GM23338 (cell line): ENCODE measurements at regions not wholly inside any gene's neighbourhood (a gene's known extent, or its start where the extent isn't known, plus 50 kb on each side); places are given as distances from the start of the nearest gene placed in this dataset.

Source experiments
- ATAC-seq: fragments of 200-7000 bp; cut with Tn5 transposase; 3 replicates; pipeline ENCODE4 v1.9.1; 2020
- DNase-seq: peaks from one replicate; pipeline ENCODE4 v3.0.0-alpha.2; 2015; ENCODE audit warnings: low spot score
- H2AFZ ChIP-seq: fragments of 200-600 bp; sonication (generic); 2 replicates; pipeline ENCODE4 v1.8.0; 2016; ENCODE audit warnings: antibody characterized with exemption, mild to moderate bottlenecking, moderate library complexity
- H3F3A ChIP-seq: fragments of 200-600 bp; sonication (generic); replicated peaks from 2 replicates; pipeline ENCODE4 v1.8.0; 2017; ENCODE audit warnings: antibody characterized with exemption, mixed run types, low read depth
- H3K27ac ChIP-seq: fragments of 200-600 bp; sonication (generic); 2 replicates; pipeline ENCODE4 v1.6.1; 2016; ENCODE audit warnings: low read depth
- H3K27me3 ChIP-seq: fragments of 200-600 bp; sonication (generic); 2 replicates; pipeline ENCODE4 v1.8.0; 2016; ENCODE audit warnings: mild to moderate bottlenecking, mixed run types, moderate library complexity; ENCODE audit not compliant: insufficient read depth
- H3K36me3 ChIP-seq: fragments of 200-600 bp; sonication (generic); 2 replicates; pipeline ENCODE4 v1.8.0; 2016; ENCODE audit warnings: mild to moderate bottlenecking; ENCODE audit not compliant: insufficient read depth
- H3K4me1 ChIP-seq: fragments of 200-600 bp; sonication (generic); 2 replicates; pipeline ENCODE4 v1.8.0; 2016; ENCODE audit warnings: mild to moderate bottlenecking, moderate library complexity; ENCODE audit not compliant: insufficient read depth
- H3K4me2 ChIP-seq: fragments of 200-600 bp; sonication (generic); 2 replicates; pipeline ENCODE4 v1.7.1; 2017; ENCODE audit warnings: mixed run types
- H3K4me3 ChIP-seq: fragments of 200-600 bp; sonication (generic); 2 replicates; pipeline ENCODE4 v1.6.1; 2016; ENCODE audit warnings: mixed run types
- H3K79me2 ChIP-seq: fragments of 200-600 bp; sonication (generic); replicated peaks from 2 replicates; pipeline ENCODE4 v1.8.0; 2017; ENCODE audit warnings: mild to moderate bottlenecking; ENCODE audit not compliant: insufficient read depth
- H3K9me2 ChIP-seq: fragments of 200-600 bp; sonication (generic); 2 replicates; pipeline ENCODE4 v1.8.0; 2017; ENCODE audit not compliant: insufficient read depth
- H4K20me1 ChIP-seq: fragments of 200-600 bp; sonication (generic); replicated peaks from 2 replicates; pipeline ENCODE4 v1.8.0; 2017; ENCODE audit warnings: mild to moderate bottlenecking; ENCODE audit not compliant: insufficient read depth
- H3K27ac Mint-ChIP-seq: 2 replicates; pipeline ENCODE4 v1.8.0; 2020; ENCODE audit warnings: inconsistent platforms, mild to moderate bottlenecking, moderate library complexity, mixed read lengths
- H3K27me3 Mint-ChIP-seq: 3 replicates; pipeline ENCODE4 v1.8.0; 2022; ENCODE audit warnings: low read depth, mild to moderate bottlenecking, moderate library complexity, mixed read lengths, inconsistent platforms; ENCODE audit not compliant: insufficient read depth, poor library complexity
- H3K36me3 Mint-ChIP-seq: 3 replicates; pipeline ENCODE4 v1.8.0; 2021; ENCODE audit warnings: low read depth, mild to moderate bottlenecking, inconsistent platforms, moderate library complexity, mixed read lengths
- H3K4me1 Mint-ChIP-seq: 3 replicates; pipeline ENCODE4 v1.8.0; 2020; ENCODE audit warnings: mild to moderate bottlenecking, inconsistent platforms, mixed read lengths
- H3K4me3 Mint-ChIP-seq: 3 replicates; pipeline ENCODE4 v1.8.0; 2021; ENCODE audit warnings: moderate library complexity, mild to moderate bottlenecking, inconsistent platforms, mixed read lengths
- H3K9me3 Mint-ChIP-seq: 3 replicates; pipeline ENCODE4 v1.8.0; 2020; ENCODE audit warnings: moderate library complexity, mild to moderate bottlenecking, inconsistent platforms, mixed read lengths
- CREB1 ChIP-seq: fragments of 250-450 bp; sonication (Bioruptor Pico); IDR thresholded peaks from 2 replicates; pipeline ENCODE4 v1.5.0; 2020; ENCODE audit warnings: low read depth, mild to moderate bottlenecking, moderate library complexity
- EZH2 ChIP-seq: fragments of 200-600 bp; sonication (generic); IDR thresholded peaks from one replicate; pipeline ENCODE4 v1.8.0; 2017; ENCODE audit warnings: antibody characterized with exemption, mild to moderate bottlenecking, low read depth; ENCODE audit not compliant: unreplicated experiment
- EZH2phosphoT487 ChIP-seq: fragments of 200-600 bp; sonication (generic); IDR thresholded peaks from one replicate; pipeline ENCODE4 v1.8.1; 2018; ENCODE audit warnings: antibody characterized with exemption; ENCODE audit not compliant: unreplicated experiment
- JUNB ChIP-seq: IDR thresholded peaks from one replicate; pipeline ENCODE4 v1.6.1; 2016; ENCODE audit warnings: antibody characterized with exemption; ENCODE audit not compliant: unreplicated experiment
- POLR2AphosphoS5 ChIP-seq: IDR thresholded peaks from 2 replicates; pipeline ENCODE4 v1.6.1; 2016; ENCODE audit warnings: antibody characterized with exemption, low read depth
- STAT1 ChIP-seq: IDR thresholded peaks from one replicate; pipeline ENCODE4 v1.6.1; 2016; ENCODE audit warnings: antibody characterized with exemption; ENCODE audit not compliant: unreplicated experiment
- ZNF114 ChIP-seq: fragments of 250-450 bp; sonication (Bioruptor Pico); IDR thresholded peaks from 2 replicates; pipeline ENCODE4 v1.5.0; 2020; ENCODE audit warnings: mild to moderate bottlenecking, moderate library complexity
- TF ChIP-seq, protein P1 (sequence below), 2 experiments: fragments of 200-600 bp in 1 of 2; sonication (generic) in 1 of 2; conservative IDR thresholded peaks; 2 replicates each; pipeline versions ENCODE4 v1.5.1 to v1.6.1; 2016 to 2017; ENCODE audit warnings: antibody characterized with exemption in 2 of 2, low read depth in 2 of 2, mild to moderate bottlenecking in 2 of 2, moderate library complexity in 1 of 2
- TF ChIP-seq, protein P2 (sequence below): IDR thresholded peaks from 2 replicates; pipeline ENCODE4 v1.6.1; 2016; ENCODE audit warnings: antibody characterized with exemption
- TF ChIP-seq, protein P3 (sequence below): IDR thresholded peaks from one replicate; pipeline ENCODE4 v1.6.1; 2018; ENCODE audit warnings: antibody characterized with exemption; ENCODE audit not compliant: unreplicated experiment

DNA sequence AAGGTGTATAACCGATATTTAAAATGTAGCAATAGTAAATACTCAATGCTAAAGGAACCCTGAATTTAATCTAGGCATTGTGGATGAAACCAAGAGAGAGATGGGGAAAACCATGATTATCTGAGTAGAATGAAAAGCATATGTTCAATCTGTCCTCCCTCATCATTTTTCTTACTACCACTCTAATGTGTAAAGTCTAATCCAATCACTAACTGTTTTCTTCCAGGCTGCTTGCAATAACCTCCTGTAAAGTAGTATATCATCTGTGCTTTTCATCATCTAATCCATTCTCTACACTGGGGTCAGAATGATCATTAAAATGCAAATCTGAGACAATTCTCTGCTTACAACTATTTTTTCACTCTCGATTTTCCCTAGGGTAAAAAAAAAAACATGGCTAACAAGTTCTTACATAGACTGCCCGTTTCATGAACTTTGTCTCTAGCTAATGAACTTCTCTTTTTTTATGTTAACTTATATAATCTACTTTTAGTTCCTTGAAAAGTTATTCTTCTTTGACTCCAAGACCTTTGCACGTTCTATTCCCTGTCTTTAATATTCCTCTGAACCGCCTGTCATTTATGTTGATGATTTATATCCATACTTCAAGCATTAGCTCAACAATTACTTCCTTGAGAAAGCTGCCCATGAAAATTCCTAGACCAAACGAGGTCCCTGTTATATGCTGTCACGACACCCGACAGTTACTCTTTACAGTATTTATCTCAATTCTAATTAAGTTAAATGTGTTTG, 94.7 kb upstream of the SLC8A1 start:
- H3K9me3 Mint-ChIP-seq: no peaks in the 10 kb centered on the region
- ATAC-seq (no peak), DNase-seq (no peak)
- Histone ChIP-seq H3F3A (no peaks in the 10 kb centered on the region), H4K20me1 (no peaks in the 10 kb centered on the region), H3K27me3 (no peaks in the 10 kb centered on the region), H3K4me3 (no peak overlapping the region), H3K4me2 (no peak overlapping the region), H3K9me2 (0 out of 2 replicates have a peak, but pooled peaks cover 4% of the 10 kb centered on the region), H3K79me2 (no peaks in the 10 kb centered on the region), H3K4me1 (peaks cover 4% of the 10 kb centered on the region; the same call in 1 of the 2 replicates), H3K36me3 (no peaks in the 10 kb centered on the region), H2AFZ (no peak overlapping the region), H3K27ac (no peak overlapping the region)
- no peak overlapping the region; the same call in none of the 2 replicates for H3K27ac Mint-ChIP-seq
- no peaks in the 10 kb centered on the region for H3K36me3 Mint-ChIP-seq
- TF ChIP-seq ZNF114 (CRISPR knock-in tag) (no peak), CREB1 (no peak), POLR2AphosphoS5 (no peak)
- TF ChIP-seq, protein P1, sequence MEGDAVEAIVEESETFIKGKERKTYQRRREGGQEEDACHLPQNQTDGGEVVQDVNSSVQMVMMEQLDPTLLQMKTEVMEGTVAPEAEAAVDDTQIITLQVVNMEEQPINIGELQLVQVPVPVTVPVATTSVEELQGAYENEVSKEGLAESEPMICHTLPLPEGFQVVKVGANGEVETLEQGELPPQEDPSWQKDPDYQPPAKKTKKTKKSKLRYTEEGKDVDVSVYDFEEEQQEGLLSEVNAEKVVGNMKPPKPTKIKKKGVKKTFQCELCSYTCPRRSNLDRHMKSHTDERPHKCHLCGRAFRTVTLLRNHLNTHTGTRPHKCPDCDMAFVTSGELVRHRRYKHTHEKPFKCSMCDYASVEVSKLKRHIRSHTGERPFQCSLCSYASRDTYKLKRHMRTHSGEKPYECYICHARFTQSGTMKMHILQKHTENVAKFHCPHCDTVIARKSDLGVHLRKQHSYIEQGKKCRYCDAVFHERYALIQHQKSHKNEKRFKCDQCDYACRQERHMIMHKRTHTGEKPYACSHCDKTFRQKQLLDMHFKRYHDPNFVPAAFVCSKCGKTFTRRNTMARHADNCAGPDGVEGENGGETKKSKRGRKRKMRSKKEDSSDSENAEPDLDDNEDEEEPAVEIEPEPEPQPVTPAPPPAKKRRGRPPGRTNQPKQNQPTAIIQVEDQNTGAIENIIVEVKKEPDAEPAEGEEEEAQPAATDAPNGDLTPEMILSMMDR (conservative IDR thresholded peaks at IDR 0.05; ENCODE audit: low read depth in 2 of 2): no peak
- TF ChIP-seq, protein P2, sequence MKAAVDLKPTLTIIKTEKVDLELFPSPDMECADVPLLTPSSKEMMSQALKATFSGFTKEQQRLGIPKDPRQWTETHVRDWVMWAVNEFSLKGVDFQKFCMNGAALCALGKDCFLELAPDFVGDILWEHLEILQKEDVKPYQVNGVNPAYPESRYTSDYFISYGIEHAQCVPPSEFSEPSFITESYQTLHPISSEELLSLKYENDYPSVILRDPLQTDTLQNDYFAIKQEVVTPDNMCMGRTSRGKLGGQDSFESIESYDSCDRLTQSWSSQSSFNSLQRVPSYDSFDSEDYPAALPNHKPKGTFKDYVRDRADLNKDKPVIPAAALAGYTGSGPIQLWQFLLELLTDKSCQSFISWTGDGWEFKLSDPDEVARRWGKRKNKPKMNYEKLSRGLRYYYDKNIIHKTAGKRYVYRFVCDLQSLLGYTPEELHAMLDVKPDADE: no peak
- H3K4me1 Mint-ChIP-seq: peaks cover 18% of the 10 kb centered on the region; the same call in 2 of the 3 replicates
- no peak overlapping the region for H3K4me3 Mint-ChIP-seq
- no peaks in the 10 kb centered on the region for H3K27me3 Mint-ChIP-seq

- ATAC-seq (no peak), DNase-seq (no peak)
- H3K27me3 Mint-ChIP-seq: no peaks in the 10 kb centered on the region
- no peak overlapping the region for H3K4me3 ChIP-seq
- no peaks in the 10 kb centered on the region for H3F3A ChIP-seq
- H3K27ac Mint-ChIP-seq: no peak overlapping the region
- H3K79me2 ChIP-seq: no peaks in the 10 kb centered on the region
- H3K36me3 ChIP-seq: no peaks in the 10 kb centered on the region
- no peaks in the 10 kb centered on the region for H3K9me3 Mint-ChIP-seq
- H3K4me2 ChIP-seq: no peak overlapping the region
- no peak overlapping the region for H2AFZ ChIP-seq
- H3K4me1 ChIP-seq: peaks cover 4% of the 10 kb centered on the region; the same call in 1 of the 2 replicates
- no peaks in the 10 kb centered on the region for H3K27me3 ChIP-seq
- H3K4me3 Mint-ChIP-seq: no peak overlapping the region
- 0 out of 2 replicates have a peak, but pooled peaks cover 4% of the 10 kb centered on the region for H3K9me2 ChIP-seq
- peaks cover 15% of the 10 kb centered on the region; the same call in 2 of the 3 replicates for H3K4me1 Mint-ChIP-seq
- no peak overlapping the region for H3K27ac ChIP-seq
- H4K20me1 ChIP-seq: no peaks in the 10 kb centered on the region
- no peaks in the 10 kb centered on the region for H3K36me3 Mint-ChIP-seq
- TF ChIP-seq POLR2AphosphoS5: no peak
- no peak for TF ChIP-seq EZH2
- no peak for TF ChIP-seq ZNF114 (CRISPR knock-in tag)
- TF ChIP-seq, protein P1 (conservative IDR thresholded peaks at IDR 0.05; ENCODE audit: low read depth in 2 of 2): no peak
- TF ChIP-seq STAT1: no peak
- TF ChIP-seq, protein P2: no peak
- TF ChIP-seq EZH2phosphoT487: no peak
- no peak for TF ChIP-seq JUNB
- TF ChIP-seq CREB1: no peak
- TF ChIP-seq, protein P3, sequence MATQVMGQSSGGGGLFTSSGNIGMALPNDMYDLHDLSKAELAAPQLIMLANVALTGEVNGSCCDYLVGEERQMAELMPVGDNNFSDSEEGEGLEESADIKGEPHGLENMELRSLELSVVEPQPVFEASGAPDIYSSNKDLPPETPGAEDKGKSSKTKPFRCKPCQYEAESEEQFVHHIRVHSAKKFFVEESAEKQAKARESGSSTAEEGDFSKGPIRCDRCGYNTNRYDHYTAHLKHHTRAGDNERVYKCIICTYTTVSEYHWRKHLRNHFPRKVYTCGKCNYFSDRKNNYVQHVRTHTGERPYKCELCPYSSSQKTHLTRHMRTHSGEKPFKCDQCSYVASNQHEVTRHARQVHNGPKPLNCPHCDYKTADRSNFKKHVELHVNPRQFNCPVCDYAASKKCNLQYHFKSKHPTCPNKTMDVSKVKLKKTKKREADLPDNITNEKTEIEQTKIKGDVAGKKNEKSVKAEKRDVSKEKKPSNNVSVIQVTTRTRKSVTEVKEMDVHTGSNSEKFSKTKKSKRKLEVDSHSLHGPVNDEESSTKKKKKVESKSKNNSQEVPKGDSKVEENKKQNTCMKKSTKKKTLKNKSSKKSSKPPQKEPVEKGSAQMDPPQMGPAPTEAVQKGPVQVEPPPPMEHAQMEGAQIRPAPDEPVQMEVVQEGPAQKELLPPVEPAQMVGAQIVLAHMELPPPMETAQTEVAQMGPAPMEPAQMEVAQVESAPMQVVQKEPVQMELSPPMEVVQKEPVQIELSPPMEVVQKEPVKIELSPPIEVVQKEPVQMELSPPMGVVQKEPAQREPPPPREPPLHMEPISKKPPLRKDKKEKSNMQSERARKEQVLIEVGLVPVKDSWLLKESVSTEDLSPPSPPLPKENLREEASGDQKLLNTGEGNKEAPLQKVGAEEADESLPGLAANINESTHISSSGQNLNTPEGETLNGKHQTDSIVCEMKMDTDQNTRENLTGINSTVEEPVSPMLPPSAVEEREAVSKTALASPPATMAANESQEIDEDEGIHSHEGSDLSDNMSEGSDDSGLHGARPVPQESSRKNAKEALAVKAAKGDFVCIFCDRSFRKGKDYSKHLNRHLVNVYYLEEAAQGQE: no peak
Observed at GRCh38 chr2:40548521-40548920, 96.6 kb upstream of the SLC8A1 start.
